ENCODE measurements at regions not wholly inside any gene's neighbourhood (a gene's known extent, or its start where the extent isn't known, plus 50 kb on each side); places are given as distances from the start of the nearest gene placed in this dataset.
"Not testable (repeated sequence)": the region's sequence is repeated elsewhere in the genome, so short reads cannot be mapped to it uniquely, and the experiment has no call there.

- no peak for DNase-seq (ENCODE audit: extremely low spot score)
- POLR2A ChIA-PET: no interaction called here
- TF ChIP-seq CTCF (IDR thresholded peaks at IDR 0.05; ENCODE audit: control extremely low read depth, extremely low read depth, low read depth, missing control alignments): no peak
- CTCF ChIA-PET: interaction anchor here (1.4 kb wide), 1 partner anchor 46 kb away, joined by 3 read pairs; no protein-coding TSS in a partner anchor
These were observed 82.2 kb upstream of the NECTIN3 start for GRCh38 chr3:110989446-110989845.

- POLR2A ChIA-PET: no interaction called here
- no peak for TF ChIP-seq CTCF (IDR thresholded peaks at IDR 0.05; ENCODE audit: control extremely low read depth, extremely low read depth, low read depth, missing control alignments)
- CTCF ChIA-PET: interaction anchor here (1.4 kb wide), 1 partner anchor 8 kb away, joined by 3 read pairs; no protein-coding TSS in a partner anchor
- no peak for DNase-seq (ENCODE audit: extremely low spot score)
These were observed 76.0 kb upstream of the NECTIN3 start for GRCh38 chr3:110995461-110996231.

- POLR2A ChIA-PET; DNase-seq (ENCODE audit: extremely low spot score): not testable (repeated sequence)
- CTCF ChIA-PET: interaction anchor here (1.4 kb wide), 1 partner anchor 32 kb away, joined by 3 read pairs; no protein-coding TSS in a partner anchor
These were observed 72.8 kb upstream of the NECTIN3 start for GRCh38 chr3:110998766-110999165.

GRCh38 chr3:111006485-111006884 is 65.1 kb upstream of the NECTIN3 start:
- POLR2A ChIA-PET; DNase-seq (ENCODE audit: extremely low spot score); CTCF ChIA-PET: not testable (repeated sequence)

- ChIA-PET CTCF (no interaction called here), POLR2A (no interaction called here)
- no peak for DNase-seq (ENCODE audit: extremely low spot score)
- no peak for TF ChIP-seq CTCF (IDR thresholded peaks at IDR 0.05; ENCODE audit: control extremely low read depth, extremely low read depth, low read depth, missing control alignments)
These were observed 59.0 kb upstream of the NECTIN3 start for GRCh38 chr3:111012388-111013248.

Measured in GM10248 (cell line).